Ramos (cell line): ENCODE measurements at regions not wholly inside any gene's neighbourhood (a gene's known extent, or its start where the extent isn't known, plus 50 kb on each side); places are given as distances from the start of the nearest gene placed in this dataset.

Source experiments
- in situ Hi-C: fragments of 300-500 bp; cut with MboI; formaldehyde crosslinking; loops from one replicate; pipeline ENCODE4 v1.14.3; 2022; ENCODE audit warnings: low sequenced_read_pairs; ENCODE audit not compliant: unreplicated experiment

DNA sequence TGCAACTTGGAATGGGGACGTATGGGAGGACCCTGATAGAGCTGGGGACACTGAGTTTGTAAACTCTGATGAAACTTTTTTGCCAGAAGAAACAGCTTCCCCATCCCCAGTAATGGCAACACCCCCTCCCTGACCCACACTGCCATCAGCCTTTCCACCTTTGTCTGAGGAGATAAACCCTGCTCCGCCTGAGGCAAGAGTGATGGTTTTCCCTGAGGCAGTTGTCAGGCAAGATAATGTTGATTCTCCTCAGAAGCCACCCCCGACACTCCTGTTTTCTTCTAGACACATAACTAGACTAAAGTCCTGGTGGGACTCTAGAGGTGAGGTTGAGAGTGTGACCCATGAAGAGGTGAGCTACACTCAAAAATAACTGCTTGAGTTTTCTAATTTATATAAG is 71.9 kb upstream of the STK26 start:
- in situ Hi-C loops: no loop called here

DNA sequence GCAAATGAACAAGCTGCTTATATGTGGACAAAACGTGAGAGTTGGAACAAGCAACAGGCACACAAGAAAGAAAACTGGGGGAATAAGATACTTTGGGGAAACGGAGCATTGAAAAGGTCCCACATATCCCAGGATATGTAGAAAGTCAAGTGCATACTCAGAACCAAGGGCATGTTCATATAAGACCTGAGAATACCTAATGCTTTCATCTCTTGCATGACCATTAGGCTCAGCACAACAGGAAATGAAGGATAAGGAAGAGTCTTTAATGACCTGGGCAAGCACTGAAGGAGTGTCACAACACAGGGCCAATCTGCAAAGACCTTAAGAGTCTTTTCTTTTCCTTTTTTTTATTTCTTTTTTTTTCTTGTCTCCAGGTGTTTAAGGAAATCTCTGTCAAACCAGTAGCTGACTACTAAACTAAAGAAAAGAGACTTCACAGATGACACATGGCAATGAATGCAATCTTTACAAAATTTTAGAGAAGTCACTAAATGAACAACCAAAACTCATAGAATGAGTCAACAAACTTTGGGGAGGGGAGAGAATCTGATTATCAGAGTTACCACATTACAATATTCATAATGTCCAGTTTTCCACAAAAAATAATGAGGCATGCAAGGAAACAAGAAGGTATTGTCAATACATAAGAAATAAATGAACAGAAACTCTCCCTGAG is 67.9 kb upstream of the STK26 start:
- in situ Hi-C loops: no loop called here

DNA sequence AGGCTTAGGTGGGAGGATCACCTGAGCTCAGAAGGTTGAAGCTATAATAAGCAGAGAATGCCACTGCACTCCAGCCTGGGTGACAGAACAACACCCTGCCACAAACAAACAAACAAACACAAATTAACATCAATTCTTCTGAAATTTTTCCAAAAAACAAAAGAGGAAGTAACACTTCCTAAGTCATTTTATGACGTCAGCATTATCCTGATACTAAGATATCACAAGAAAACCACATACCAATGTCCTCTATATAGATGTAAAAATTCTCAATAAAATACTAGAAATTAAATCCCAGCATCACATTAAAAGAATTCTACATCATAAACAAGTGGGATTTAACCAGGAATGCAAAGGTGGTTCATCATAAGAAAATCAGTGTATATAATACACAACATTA is 64.4 kb upstream of the STK26 start:
- in situ Hi-C loops: no loop called here

DNA sequence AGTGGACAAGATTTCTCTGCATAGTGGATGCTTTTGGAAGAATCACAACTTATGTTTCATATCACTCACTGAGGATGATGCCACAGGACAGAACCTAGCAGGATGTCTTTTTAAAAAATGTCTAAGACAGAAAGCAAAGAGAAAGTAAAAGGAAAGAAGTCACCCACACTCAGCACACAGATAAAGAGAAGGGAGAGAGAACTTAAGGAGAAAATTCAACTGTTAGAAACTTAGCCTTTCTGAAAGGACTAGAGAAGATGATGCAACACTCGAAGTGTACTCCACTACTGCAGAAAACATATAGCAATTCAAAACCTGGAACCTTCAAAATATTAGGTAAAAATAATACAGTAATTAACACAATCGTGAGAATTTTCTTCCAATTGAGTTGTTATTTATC is 52.8 kb upstream of the STK26 start:
- in situ Hi-C loops: no loop called here
